HepG2 (cell line): ENCODE measurements at regions not wholly inside any gene's neighbourhood (a gene's known extent, or its start where the extent isn't known, plus 50 kb on each side); places are given as distances from the start of the nearest gene placed in this dataset.

Experiments
- FOXA1 ChIP-seq, 2 experiments: fragments of 450-650 bp in 1 of 2; sonication (generic) in 1 of 2; formaldehyde crosslinking in 1 of 2; IDR thresholded peaks; 2 replicates each; pipeline versions ENCODE4 v1.4.0 to v1.6.1; 2016 to 2020; ENCODE audit warnings: missing genetic modification reagents in 1 of 2
- JUN ChIP-seq: sonication (generic); formaldehyde crosslinking; IDR thresholded peaks from 2 replicates; pipeline ENCODE4 v1.4.0; 2020; ENCODE audit warnings: mild to moderate bottlenecking, missing genetic modification reagents
- ZNF10 ChIP-seq: sonication (generic); formaldehyde crosslinking; IDR thresholded peaks from 2 replicates; pipeline ENCODE4 v1.4.0; 2020; ENCODE audit warnings: mild to moderate bottlenecking, low read depth, missing genetic modification reagents, borderline replicate concordance
- ZNF766 ChIP-seq: sonication (generic); formaldehyde crosslinking; IDR thresholded peaks from 2 replicates; pipeline ENCODE4 v1.5.0; 2020; ENCODE audit warnings: missing genetic modification reagents, borderline replicate concordance

GRCh38 chr16:55256412-55257016 is 67.5 kb upstream of the IRX6 start:
- TF ChIP-seq FOXA1 (IDR thresholded peaks at IDR 0.05) (no peak), FOXA1 (CRISPR knock-in tag; IDR thresholded peaks at IDR 0.05) (no peak), JUN (CRISPR knock-in tag) (no peak), ZNF766 (no peak), ZNF10 (CRISPR knock-in tag) (no peak)
